ENCODE measurements at regions not wholly inside any gene's neighbourhood (a gene's known extent, or its start where the extent isn't known, plus 50 kb on each side); places are given as distances from the start of the nearest gene placed in this dataset.

DNA sequence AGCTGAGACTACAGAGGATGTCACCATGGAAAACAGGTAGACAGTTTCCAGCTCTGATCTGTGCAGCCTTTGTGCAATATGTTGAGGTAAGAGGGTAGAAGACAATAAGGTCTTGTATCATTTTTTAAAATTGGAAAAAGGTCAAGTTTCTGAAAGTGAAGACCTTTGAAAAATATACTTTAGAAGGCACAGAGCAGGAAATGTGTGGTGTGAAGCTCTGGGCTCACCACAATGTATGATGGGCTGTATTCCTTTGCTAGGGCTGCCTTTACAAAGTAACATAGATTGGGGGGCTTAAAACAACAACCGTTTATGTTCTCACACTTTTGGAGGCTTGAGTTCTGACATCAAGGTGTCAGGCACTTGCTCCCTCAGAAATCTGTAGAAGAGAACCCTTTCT, 514.3 kb upstream of the JARID2 start:
- TF ChIP-seq CTCF (IDR thresholded peaks at IDR 0.05; ENCODE audit: insufficient read depth, low read length): no peak
- TF ChIP-seq SPI1 (IDR thresholded peaks at IDR 0.05; ENCODE audit: borderline replicate concordance, low read depth): no peak
- no peak for TF ChIP-seq GABPA (IDR thresholded peaks at IDR 0.05; ENCODE audit: low read depth)
- TF ChIP-seq, protein P1, sequence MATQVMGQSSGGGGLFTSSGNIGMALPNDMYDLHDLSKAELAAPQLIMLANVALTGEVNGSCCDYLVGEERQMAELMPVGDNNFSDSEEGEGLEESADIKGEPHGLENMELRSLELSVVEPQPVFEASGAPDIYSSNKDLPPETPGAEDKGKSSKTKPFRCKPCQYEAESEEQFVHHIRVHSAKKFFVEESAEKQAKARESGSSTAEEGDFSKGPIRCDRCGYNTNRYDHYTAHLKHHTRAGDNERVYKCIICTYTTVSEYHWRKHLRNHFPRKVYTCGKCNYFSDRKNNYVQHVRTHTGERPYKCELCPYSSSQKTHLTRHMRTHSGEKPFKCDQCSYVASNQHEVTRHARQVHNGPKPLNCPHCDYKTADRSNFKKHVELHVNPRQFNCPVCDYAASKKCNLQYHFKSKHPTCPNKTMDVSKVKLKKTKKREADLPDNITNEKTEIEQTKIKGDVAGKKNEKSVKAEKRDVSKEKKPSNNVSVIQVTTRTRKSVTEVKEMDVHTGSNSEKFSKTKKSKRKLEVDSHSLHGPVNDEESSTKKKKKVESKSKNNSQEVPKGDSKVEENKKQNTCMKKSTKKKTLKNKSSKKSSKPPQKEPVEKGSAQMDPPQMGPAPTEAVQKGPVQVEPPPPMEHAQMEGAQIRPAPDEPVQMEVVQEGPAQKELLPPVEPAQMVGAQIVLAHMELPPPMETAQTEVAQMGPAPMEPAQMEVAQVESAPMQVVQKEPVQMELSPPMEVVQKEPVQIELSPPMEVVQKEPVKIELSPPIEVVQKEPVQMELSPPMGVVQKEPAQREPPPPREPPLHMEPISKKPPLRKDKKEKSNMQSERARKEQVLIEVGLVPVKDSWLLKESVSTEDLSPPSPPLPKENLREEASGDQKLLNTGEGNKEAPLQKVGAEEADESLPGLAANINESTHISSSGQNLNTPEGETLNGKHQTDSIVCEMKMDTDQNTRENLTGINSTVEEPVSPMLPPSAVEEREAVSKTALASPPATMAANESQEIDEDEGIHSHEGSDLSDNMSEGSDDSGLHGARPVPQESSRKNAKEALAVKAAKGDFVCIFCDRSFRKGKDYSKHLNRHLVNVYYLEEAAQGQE (IDR thresholded peaks at IDR 0.05; ENCODE audit: insufficient replicate concordance, low read depth): no peak
- no peak for TF ChIP-seq POLR2AphosphoS5 (IDR thresholded peaks at IDR 0.05; ENCODE audit: low read depth)
- DNase-seq (ENCODE audit: low read depth in 1 of 2, low spot score in 1 of 2): no peak
- no peak overlapping the region for H3K27ac ChIP-seq (replicated peaks)
- no peaks in the 10 kb centered on the region for H3K27me3 ChIP-seq (ENCODE audit: insufficient read depth, poor library complexity, severe bottlenecking)
- no peak overlapping the region for H3K4me3 ChIP-seq (replicated peaks; ENCODE audit: insufficient read depth, low read length)

DNA sequence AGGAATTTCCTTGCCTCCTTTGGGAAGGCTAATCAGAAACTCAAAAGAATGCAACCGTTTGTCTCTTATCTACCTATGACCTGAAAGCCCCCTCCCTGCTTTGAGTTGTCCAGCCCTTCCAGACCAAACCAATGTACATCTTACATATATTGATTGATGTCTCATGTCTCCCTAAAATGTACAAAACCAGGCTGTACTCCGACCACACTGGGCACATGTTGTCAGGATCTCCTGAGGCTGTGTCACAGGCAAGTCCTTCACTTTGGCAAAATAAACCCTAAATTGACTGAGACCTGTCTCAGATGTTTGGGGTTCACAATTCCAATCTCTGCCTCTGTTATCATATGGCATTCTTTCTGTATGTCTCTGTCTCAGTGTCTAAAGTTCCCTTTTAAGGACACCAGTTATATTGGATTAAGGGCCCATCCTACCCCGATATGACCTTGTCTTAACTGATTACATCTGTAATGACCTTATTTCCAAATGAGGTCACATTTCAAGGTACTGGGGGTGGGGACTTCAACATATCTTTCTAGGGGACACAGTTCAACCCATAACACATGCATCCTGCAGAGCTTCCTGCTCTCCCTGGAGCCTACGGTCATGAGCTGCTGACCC, 513.5 kb upstream of the JARID2 start:
- Histone ChIP-seq H3K27ac (replicated peaks) (no peak overlapping the region), H3K4me3 (replicated peaks; ENCODE audit: insufficient read depth, low read length) (no peak overlapping the region)
- TF ChIP-seq, protein P1 (IDR thresholded peaks at IDR 0.05; ENCODE audit: insufficient replicate concordance, low read depth): no peak
- TF ChIP-seq CTCF (IDR thresholded peaks at IDR 0.05; ENCODE audit: insufficient read depth, low read length): no peak
- TF ChIP-seq SPI1 (IDR thresholded peaks at IDR 0.05; ENCODE audit: borderline replicate concordance, low read depth): no peak
- TF ChIP-seq POLR2AphosphoS5 (IDR thresholded peaks at IDR 0.05; ENCODE audit: low read depth): no peak
- TF ChIP-seq GABPA (IDR thresholded peaks at IDR 0.05; ENCODE audit: low read depth): no peak

GRCh38 chr6:14732844-14733757, 512.8 kb upstream of the JARID2 start:
- DNase-seq (ENCODE audit: low read depth in 1 of 2, low spot score in 1 of 2): no peak
- TF ChIP-seq GABPA (IDR thresholded peaks at IDR 0.05; ENCODE audit: low read depth) (no peak), CTCF (IDR thresholded peaks at IDR 0.05; ENCODE audit: insufficient read depth, low read length) (no peak)
- Histone ChIP-seq H3K27me3 (ENCODE audit: insufficient read depth, poor library complexity, severe bottlenecking) (no peaks in the 10 kb centered on the region), H3K4me3 (replicated peaks; ENCODE audit: insufficient read depth, low read length) (no peak overlapping the region), H3K27ac (replicated peaks) (no peak overlapping the region)

More for the DNA sequence above, 513.5 kb upstream of the JARID2 start:
- no peaks in the 10 kb centered on the region for H3K27me3 ChIP-seq (ENCODE audit: insufficient read depth, poor library complexity, severe bottlenecking)
- DNase-seq (ENCODE audit: low read depth in 1 of 2, low spot score in 1 of 2): no peak

Data from HL-60 (cell line).